Liver (tissue), 8 donors: ENCODE measurements at regions not wholly inside any gene's neighbourhood (a gene's known extent, or its start where the extent isn't known, plus 50 kb on each side); places are given as distances from the start of the nearest gene placed in this dataset.

Experiments
- DNase-seq: peaks from one replicate; pipeline ENCODE4 v3.0.0-alpha.2; 2017; ENCODE audit warnings: low spot score
- H3K27ac ChIP-seq, 2 donors: one replicate each; pipeline ENCODE4 v1.7.0; 2013; ENCODE audit warnings: inconsistent platforms in 2 of 2, low read length in 2 of 2, control low read depth in 1 of 2, low read depth in 1 of 2, mild to moderate bottlenecking in 1 of 2
- H3K27me3 ChIP-seq, 4 donors: one replicate each; pipeline versions ENCODE4 v1.6.1 to v1.7.0; 2013; ENCODE audit warnings: low read length in 3 of 4, inconsistent platforms in 1 of 4, mild to moderate bottlenecking in 1 of 4, moderate library complexity in 1 of 4; ENCODE audit not compliant: control insufficient read depth in 4 of 4, insufficient read depth in 4 of 4
- H3K36me3 ChIP-seq, 4 donors: one replicate each; pipeline versions ENCODE4 v1.6.1 to v1.7.0; 2013; ENCODE audit warnings: low read length in 3 of 4, mild to moderate bottlenecking in 3 of 4, low read depth in 1 of 4, moderate library complexity in 1 of 4; ENCODE audit not compliant: control insufficient read depth in 4 of 4, insufficient read depth in 3 of 4
- H3K4me1 ChIP-seq, 4 donors: one replicate each; pipeline versions ENCODE4 v1.6.1 to v1.7.0; 2013; ENCODE audit warnings: low read length in 3 of 4, mild to moderate bottlenecking in 3 of 4, moderate library complexity in 1 of 4; ENCODE audit not compliant: control insufficient read depth in 4 of 4, insufficient read depth in 4 of 4
- H3K4me3 ChIP-seq, 3 donors: one replicate each; pipeline versions ENCODE4 v1.6.1 to v1.7.0; 2013; ENCODE audit warnings: low read length in 3 of 3, control low read depth in 1 of 3, low read depth in 1 of 3, mild to moderate bottlenecking in 1 of 3
- H3K9ac ChIP-seq, 2 donors: one replicate each; pipeline ENCODE4 v1.7.0; 2013; ENCODE audit warnings: low read length in 2 of 2, mild to moderate bottlenecking in 2 of 2, moderate library complexity in 2 of 2, control low read depth in 1 of 2, low read depth in 1 of 2
- H3K9me3 ChIP-seq, 4 donors: one replicate each; pipeline versions ENCODE4 v1.6.1 to v1.7.0; 2013; ENCODE audit warnings: low read length in 3 of 4; ENCODE audit not compliant: control insufficient read depth in 4 of 4
- ATF3 ChIP-seq: IDR thresholded peaks from 2 replicates; pipeline ENCODE4 v1.6.1; 2016; ENCODE audit warnings: antibody characterized with exemption
- CTCF ChIP-seq: fragments of 150-350 bp; IDR thresholded peaks from 2 replicates; pipeline ENCODE4 v1.5.1; 2017; ENCODE audit warnings: improper control_type of control experiment, low read depth, low read length; ENCODE audit not compliant: missing input control
- EGR1 ChIP-seq, 2 donors: IDR thresholded peaks; 2 replicates each; pipeline ENCODE4 v1.6.1; 2016 to 2018; ENCODE audit warnings: antibody characterized with exemption in 2 of 2, low read depth in 2 of 2
- FOXA1 ChIP-seq: IDR thresholded peaks from 2 replicates; pipeline ENCODE4 v1.6.1; 2016; ENCODE audit warnings: antibody characterized with exemption
- FOXA2 ChIP-seq: IDR thresholded peaks from 2 replicates; pipeline ENCODE4 v1.6.1; 2016; ENCODE audit warnings: antibody characterized with exemption
- GABPA ChIP-seq, 2 donors: IDR thresholded peaks in 1 of 2; conservative IDR thresholded peaks in 1 of 2; 2 replicates each; pipeline ENCODE4 v1.6.1; 2016; ENCODE audit warnings: antibody characterized with exemption in 2 of 2, mild to moderate bottlenecking in 1 of 2, moderate library complexity in 1 of 2
- HNF4A ChIP-seq, 2 donors: conservative IDR thresholded peaks; 2 replicates each; pipeline ENCODE4 v1.6.1; 2016; ENCODE audit warnings: antibody characterized with exemption in 2 of 2, mild to moderate bottlenecking in 2 of 2
- HNF4G ChIP-seq: IDR thresholded peaks from 2 replicates; pipeline ENCODE4 v1.6.1; 2016; ENCODE audit warnings: antibody characterized with exemption
- JUND ChIP-seq, 2 donors: IDR thresholded peaks; 2 replicates each; pipeline ENCODE4 v1.6.1; 2016; ENCODE audit warnings: antibody characterized with exemption in 2 of 2
- MAX ChIP-seq: IDR thresholded peaks from 2 replicates; pipeline ENCODE4 v1.6.1; 2016; ENCODE audit warnings: antibody characterized with exemption
- NR2F2 ChIP-seq: IDR thresholded peaks from 2 replicates; pipeline ENCODE4 v1.6.1; 2016; ENCODE audit warnings: antibody characterized with exemption
- RAD21 ChIP-seq, 2 donors: IDR thresholded peaks; 2 replicates each; pipeline ENCODE4 v1.6.1; 2016; ENCODE audit warnings: antibody characterized with exemption in 2 of 2, mild to moderate bottlenecking in 2 of 2
- REST ChIP-seq: IDR thresholded peaks from 2 replicates; pipeline ENCODE4 v1.6.1; 2016; ENCODE audit warnings: antibody characterized with exemption, mild to moderate bottlenecking
- RXRA ChIP-seq, 2 donors: IDR thresholded peaks; 2 replicates each; pipeline ENCODE4 v1.6.1; 2017 to 2018; ENCODE audit warnings: antibody characterized with exemption in 2 of 2, mild to moderate bottlenecking in 1 of 2
- SP1 ChIP-seq: IDR thresholded peaks from 2 replicates; pipeline ENCODE4 v1.6.1; 2018; ENCODE audit warnings: antibody characterized with exemption, mild to moderate bottlenecking
- TAF1 ChIP-seq: conservative IDR thresholded peaks from 2 replicates; pipeline ENCODE4 v1.6.1; 2016; ENCODE audit warnings: antibody characterized with exemption, mild to moderate bottlenecking
- YY1 ChIP-seq: IDR thresholded peaks from 2 replicates; pipeline ENCODE4 v1.6.1; 2016; ENCODE audit warnings: antibody characterized with exemption, mild to moderate bottlenecking
- ZBTB33 ChIP-seq: IDR thresholded peaks from 2 replicates; pipeline ENCODE4 v1.6.1; 2016; ENCODE audit warnings: antibody characterized with exemption
- WGBS: extraction: QIAGEN DNeasy Blood & Tissue Kit; methylation state at CpG from one replicate; pipeline ENCODE4 v1.1.7; 2013; 5-methylcytosine and 5-hydroxymethylcytosine counted together
- donor health status: healthy.
- donor health status: healthy.
- donor health status: healthy.
- donor health status: healthy.
- donor health status: healthy.

GRCh38 chr20:24868959-24869358, 80.1 kb upstream of the CST7 start:
- 66% methylated on average over 6 of the region's 6 CpGs for WGBS
- TF ChIP-seq HNF4A (conservative IDR thresholded peaks at IDR 0.05) (no peak), CTCF (no peak), HNF4G (no peak), MAX (no peak), TAF1 (no peak), ZBTB33 (no peak), NR2F2 (no peak), RAD21 (IDR thresholded peaks at IDR 0.05) (no peak), FOXA2 (no peak), FOXA1 (no peak), JUND (IDR thresholded peaks at IDR 0.05) (no peak), EGR1 (IDR thresholded peaks at IDR 0.05; ENCODE audit: low read depth in 2 of 2) (no peak), YY1 (no peak), GABPA (IDR thresholded peaks at IDR 0.05 in 1 of 2, conservative IDR thresholded peaks at IDR 0.05 in 1 of 2) (no peak), ATF3 (no peak), REST (no peak), RXRA (IDR thresholded peaks at IDR 0.05) (no peak), SP1 (no peak)
- Histone ChIP-seq H3K4me1 (no peaks in the 10 kb centered on the region), H3K27ac (no peak overlapping the region), H3K9ac (no peak overlapping the region), H3K9me3 (peaks cover 3 to 11% (median 5%) of the 10 kb centered on the region in 4 donors), H3K27me3 (no peaks in the 10 kb centered on the region), H3K4me3 (no peak overlapping the region), H3K36me3 (no peaks in the 10 kb centered on the region)
- DNase-seq = no peak
